ENCODE measurements at regions not wholly inside any gene's neighbourhood (a gene's known extent, or its start where the extent isn't known, plus 50 kb on each side); places are given as distances from the start of the nearest gene placed in this dataset.

GRCh38 chr16:86354641-86355513 is 155.4 kb upstream of the FOXF1 start:
- H3K4me3 ChIP-seq (replicated peaks; ENCODE audit: low read depth, low read length), result no peak overlapping the region

GRCh38 chr16:86355531-86355930 is 154.8 kb upstream of the FOXF1 start:
- Histone ChIP-seq H3K36me3 (ENCODE audit: control insufficient read depth, insufficient read depth, low read length) (no peaks in the 10 kb centered on the region), H3K4me3 (replicated peaks; ENCODE audit: low read depth, low read length) (no peak overlapping the region), H3K27me3 (replicated peaks; ENCODE audit: control insufficient read depth, insufficient read depth, low read length) (no peaks in the 10 kb centered on the region; the same call in none of the 2 replicates)
- no peak for DNase-seq (ENCODE audit: extremely low read depth, insufficient read length)
- TF ChIP-seq CTCF (IDR thresholded peaks at IDR 0.05; ENCODE audit: insufficient read depth, low read length, poor library complexity, severe bottlenecking), result no peak

More at GRCh38 chr16:86354641-86355513, 155.4 kb upstream of the FOXF1 start:
- no peaks in the 10 kb centered on the region for H3K36me3 ChIP-seq (ENCODE audit: control insufficient read depth, insufficient read depth, low read length)
- H3K27me3 ChIP-seq (replicated peaks; ENCODE audit: control insufficient read depth, insufficient read depth, low read length), result no peaks in the 10 kb centered on the region; the same call in 1 of the 2 replicates
- TF ChIP-seq CTCF (IDR thresholded peaks at IDR 0.05; ENCODE audit: insufficient read depth, low read length, poor library complexity, severe bottlenecking), result no peak
- DNase-seq (ENCODE audit: extremely low read depth, insufficient read length), result no peak

GRCh38 chr16:86355951-86356350 is 154.4 kb upstream of the FOXF1 start:
- no peak for TF ChIP-seq CTCF (IDR thresholded peaks at IDR 0.05; ENCODE audit: insufficient read depth, low read length, poor library complexity, severe bottlenecking)
- Histone ChIP-seq H3K27me3 (replicated peaks; ENCODE audit: control insufficient read depth, insufficient read depth, low read length) (no peaks in the 10 kb centered on the region; the same call in none of the 2 replicates), H3K4me3 (replicated peaks; ENCODE audit: low read depth, low read length) (no peak overlapping the region), H3K36me3 (ENCODE audit: control insufficient read depth, insufficient read depth, low read length) (no peaks in the 10 kb centered on the region)
- no peak for DNase-seq (ENCODE audit: extremely low read depth, insufficient read length)

GRCh38 chr16:86356804-86357203 is 153.5 kb upstream of the FOXF1 start:
- DNase-seq (ENCODE audit: extremely low read depth, insufficient read length), result no peak
- Histone ChIP-seq H3K27me3 (replicated peaks; ENCODE audit: control insufficient read depth, insufficient read depth, low read length) (no peaks in the 10 kb centered on the region; the same call in none of the 2 replicates), H3K4me3 (replicated peaks; ENCODE audit: low read depth, low read length) (no peak overlapping the region), H3K36me3 (ENCODE audit: control insufficient read depth, insufficient read depth, low read length) (no peaks in the 10 kb centered on the region)
- no peak for TF ChIP-seq CTCF (IDR thresholded peaks at IDR 0.05; ENCODE audit: insufficient read depth, low read length, poor library complexity, severe bottlenecking)

GRCh38 chr16:86357303-86357702 is 153.0 kb upstream of the FOXF1 start:
- DNase-seq (ENCODE audit: extremely low read depth, insufficient read length), result no peak
- no peaks in the 10 kb centered on the region; the same call in none of the 2 replicates for H3K27me3 ChIP-seq (replicated peaks; ENCODE audit: control insufficient read depth, insufficient read depth, low read length)
- H3K36me3 ChIP-seq (ENCODE audit: control insufficient read depth, insufficient read depth, low read length), result no peaks in the 10 kb centered on the region
- no peak overlapping the region for H3K4me3 ChIP-seq (replicated peaks; ENCODE audit: low read depth, low read length)
- TF ChIP-seq CTCF (IDR thresholded peaks at IDR 0.05; ENCODE audit: insufficient read depth, low read length, poor library complexity, severe bottlenecking), result no peak

Data from GM06990 (cell line).